Right renal pelvis (tissue), 4 donors: ENCODE measurements at regions not wholly inside any gene's neighbourhood (a gene's known extent, or its start where the extent isn't known, plus 50 kb on each side); places are given as distances from the start of the nearest gene placed in this dataset.

ENCODE experiments used
- DNase-seq, 4 donors: peaks; one replicate each; pipeline ENCODE4 v3.0.0-alpha.2; 2013; ENCODE audit warnings: low read depth in 4 of 4, low spot score in 3 of 4, missing footprints in 1 of 4

GRCh38 chr18:75815767-75816166 is 388.3 kb upstream of the SMIM21 start:
- no peak for DNase-seq

GRCh38 chr18:75812761-75813160 is 385.3 kb upstream of the SMIM21 start:
- DNase-seq, result no peak

GRCh38 chr18:75810961-75811551 is 383.6 kb upstream of the SMIM21 start:
- DNase-seq, result no peak

- no peak for DNase-seq
Measured at GRCh38 chr18:75810516-75810915, 383.0 kb upstream of the SMIM21 start.

GRCh38 chr18:75809926-75810255 is 382.4 kb upstream of the SMIM21 start:
- peak in 2 of 4 donors; percentile 56 to 67 for DNase-seq

- DNase-seq, result no peak
Measured at GRCh38 chr18:75809151-75809925, 381.8 kb upstream of the SMIM21 start.

GRCh38 chr18:75805265-75805664 is 377.8 kb upstream of the SMIM21 start:
- DNase-seq, result no peak

GRCh38 chr18:75802681-75803080 is 375.2 kb upstream of the SMIM21 start:
- DNase-seq, result no peak

GRCh38 chr18:75801178-75801577 is 373.7 kb upstream of the SMIM21 start:
- DNase-seq, result no peak

GRCh38 chr18:75800331-75800648 is 372.8 kb upstream of the SMIM21 start:
- no peak for DNase-seq

- no peak for DNase-seq
Measured at GRCh38 chr18:75799449-75800330, 372.2 kb upstream of the SMIM21 start.

GRCh38 chr18:75797046-75797445 is 369.5 kb upstream of the SMIM21 start:
- no peak for DNase-seq

- no peak for DNase-seq
Measured at GRCh38 chr18:75790796-75791195, 363.3 kb upstream of the SMIM21 start.

GRCh38 chr18:75790111-75790510 is 362.6 kb upstream of the SMIM21 start:
- no peak for DNase-seq

GRCh38 chr18:75785834-75786233 is 358.3 kb upstream of the SMIM21 start:
- DNase-seq, result no peak

- no peak for DNase-seq
Measured at GRCh38 chr18:75785206-75785605, 357.7 kb upstream of the SMIM21 start.

GRCh38 chr18:75784390-75784789 is 356.9 kb upstream of the SMIM21 start:
- DNase-seq, result peak in 1 of 4 donors; percentile 4

GRCh38 chr18:75783566-75784281 is 356.2 kb upstream of the SMIM21 start:
- peak in 1 of 4 donors; percentile 10 for DNase-seq

GRCh38 chr18:75782826-75783225 is 355.3 kb upstream of the SMIM21 start:
- DNase-seq, result no peak

GRCh38 chr18:75782204-75782603 is 354.7 kb upstream of the SMIM21 start:
- no peak for DNase-seq

- no peak for DNase-seq
Measured at GRCh38 chr18:75779910-75780309, 352.4 kb upstream of the SMIM21 start.
